T-cell (primary cell): ENCODE measurements at regions not wholly inside any gene's neighbourhood (a gene's known extent, or its start where the extent isn't known, plus 50 kb on each side); places are given as distances from the start of the nearest gene placed in this dataset.

ENCODE experiments used
- ATAC-seq, 4 experiments: fragments of 200-7000 bp in 3 of 4; fragments of 150-1000 bp in 1 of 4; cut with Tn5 transposase; replicated peaks in 1 of 4; 1 replicate in 3 of 4; 2 replicates in 1 of 4; pipeline ENCODE4 v1.10.0; 2021; ENCODE audit warnings: moderate library complexity in 3 of 4, mild to moderate bottlenecking in 2 of 4, moderate number of reproducible peaks in 1 of 4
- CTCF ChIA-PET, 2 donors: fragments of 300-600 bp; sonication (Branson Sonifier 250); formaldehyde crosslinking; loops; one replicate each; lab custom pipeline; 2022; ENCODE audit warnings: antibody characterized with exemption in 2 of 2; lab: Charles Lee
- POLR2A ChIA-PET, 2 donors: fragments of 300-600 bp; sonication (Branson Sonifier 250); formaldehyde crosslinking; loops; one replicate each; lab custom pipeline; 2022; ENCODE audit warnings: antibody characterized with exemption in 2 of 2; lab: Charles Lee
- DNase-seq, 35 experiments: peaks; one replicate each; pipeline versions ENCODE4 v3.0.0 to v3.0.0-alpha.2; 2013 to 2023
- H3K27ac ChIP-seq: one replicate; pipeline ENCODE4 v1.5.1; 2013; ENCODE audit warnings: low read length
- H3K27me3 ChIP-seq, 2 experiments: replicated peaks in 1 of 2; 1 replicate in 1 of 2; 2 replicates in 1 of 2; pipeline versions ENCODE4 v1.6.1 to v1.7.0; 2013; ENCODE audit warnings: low read length in 1 of 2, mixed read lengths in 1 of 2; ENCODE audit not compliant: control insufficient read depth in 2 of 2, insufficient read depth in 2 of 2; ENCODE audit errors: extremely low read depth in 1 of 2
- H3K36me3 ChIP-seq, 2 donors: 1 replicate in 1 of 2; 2 replicates in 1 of 2; pipeline versions ENCODE4 v1.6.1 to v1.7.0; 2013; ENCODE audit warnings: low read length in 1 of 2; ENCODE audit not compliant: control insufficient read depth in 2 of 2, insufficient read depth in 1 of 2; ENCODE audit errors: extremely low read depth in 1 of 2
- H3K4me1 ChIP-seq, 2 experiments: 1 replicate in 1 of 2; 2 replicates in 1 of 2; pipeline versions ENCODE4 v1.6.1 to v1.7.0; 2013; ENCODE audit warnings: low read length in 2 of 2, mixed read lengths in 1 of 2; ENCODE audit not compliant: insufficient read depth in 2 of 2, control insufficient read depth in 1 of 2; ENCODE audit errors: extremely low read depth in 1 of 2
- H3K4me3 ChIP-seq, 2 donors: 1 replicate in 1 of 2; 2 replicates in 1 of 2; pipeline versions ENCODE4 v1.5.1 to v1.7.0; 2013; ENCODE audit warnings: mild to moderate bottlenecking in 2 of 2, low read length in 1 of 2, moderate library complexity in 1 of 2; ENCODE audit not compliant: control insufficient read depth in 1 of 2; ENCODE audit errors: extremely low read depth in 1 of 2
- H3K9me3 ChIP-seq: 2 replicates; pipeline ENCODE4 v1.7.0; 2013
- H3K27ac Mint-ChIP-seq, 2 donors: one replicate each; pipeline ENCODE4 v1.8.0; 2020 to 2021; ENCODE audit warnings: mild to moderate bottlenecking in 2 of 2, mixed read lengths in 2 of 2
- H3K27me3 Mint-ChIP-seq, 2 donors: one replicate each; pipeline ENCODE4 v1.8.0; 2021 to 2022; ENCODE audit warnings: mixed read lengths in 2 of 2
- H3K36me3 Mint-ChIP-seq: one replicate; pipeline ENCODE4 v1.8.0; 2021; ENCODE audit warnings: mixed read lengths
- H3K4me1 Mint-ChIP-seq, 3 donors: one replicate each; pipeline ENCODE4 v1.8.0; 2020 to 2022; ENCODE audit warnings: mixed read lengths in 3 of 3, mild to moderate bottlenecking in 1 of 3
- H3K4me3 Mint-ChIP-seq, 3 donors: one replicate each; pipeline ENCODE4 v1.8.0; 2020 to 2022; ENCODE audit warnings: mild to moderate bottlenecking in 3 of 3, mixed read lengths in 3 of 3, moderate library complexity in 3 of 3
- H3K9me3 Mint-ChIP-seq, 3 donors: one replicate each; pipeline ENCODE4 v1.8.0; 2020 to 2022; ENCODE audit warnings: mixed read lengths in 3 of 3
- WGBS: methylation state at CpG from one replicate; pipeline ENCODE4 v1.1.5; 2013; ENCODE audit warnings: missing lambda C conversion rate; ENCODE audit not compliant: insufficient coverage; 5-methylcytosine and 5-hydroxymethylcytosine counted together

GRCh38 chr1:81414488-81415015 is 386.2 kb upstream of the ADGRL2 start:
- peak in 1 of 35 experiments; percentile 3 for DNase-seq
- Histone ChIP-seq H3K36me3 (no peaks in the 10 kb centered on the region), H3K27ac (no peak overlapping the region), H3K4me3 (no peak overlapping the region), H3K4me1 (no peaks in the 10 kb centered on the region), H3K27me3 (no peaks in the 10 kb centered on the region), H3K9me3 (no peaks in the 10 kb centered on the region)
- WGBS, result 14% methylated on average over 8 of the region's 10 CpGs
- H3K27me3 Mint-ChIP-seq, result no peaks in the 10 kb centered on the region
- no peak overlapping the region for H3K27ac Mint-ChIP-seq
- no peaks in the 10 kb centered on the region for H3K36me3 Mint-ChIP-seq
- CTCF ChIA-PET, result no interaction called here
- H3K4me1 Mint-ChIP-seq, result no peaks in the 10 kb centered on the region
- ATAC-seq, result no peak
- H3K4me3 Mint-ChIP-seq, result no peak overlapping the region
- peaks cover 0 to 4% (median 3%) of the 10 kb centered on the region in 3 donors for H3K9me3 Mint-ChIP-seq
- POLR2A ChIA-PET, result interaction anchor here in 1 of 2 donors (0.6 kb wide), 1 partner anchor 559 kb away, joined by 4 read pairs; no protein-coding TSS in a partner anchor

- POLR2A ChIA-PET, result no interaction called here
- Histone ChIP-seq H3K9me3 (no peaks in the 10 kb centered on the region), H3K27ac (no peak overlapping the region), H3K4me3 (no peak overlapping the region), H3K4me1 (peaks cover 0 to 3% of the 10 kb centered on the region in 2 experiments), H3K36me3 (no peaks in the 10 kb centered on the region), H3K27me3 (no peaks in the 10 kb centered on the region)
- Mint-ChIP-seq H3K4me1 (no peaks in the 10 kb centered on the region), H3K27ac (no peak overlapping the region), H3K36me3 (no peaks in the 10 kb centered on the region), H3K9me3 (peaks cover 0 to 4% (median 3%) of the 10 kb centered on the region in 3 donors), H3K27me3 (no peaks in the 10 kb centered on the region), H3K4me3 (no peak overlapping the region)
- DNase-seq, result no peak
- WGBS, result 83% methylated on average over 2 of the region's 4 CpGs
- ATAC-seq, result no peak
- CTCF ChIA-PET, result interaction anchor here in 1 of 2 donors (0.5 kb wide), 1 partner anchor 404 kb away, joined by 3 read pairs; no protein-coding TSS in a partner anchor
Measured at GRCh38 chr1:81412954-81413353, 387.8 kb upstream of the ADGRL2 start.

GRCh38 chr1:81410941-81411340 is 389.8 kb upstream of the ADGRL2 start:
- CTCF ChIA-PET, result interaction anchor here in 1 of 2 donors (1.2 kb wide), 1 partner anchor 10 kb away, joined by 3 read pairs; no protein-coding TSS in a partner anchor

GRCh38 chr1:81410351-81410750 is 390.4 kb upstream of the ADGRL2 start:
- H3K4me3 ChIP-seq, result no peak overlapping the region
- H3K9me3 ChIP-seq, result no peaks in the 10 kb centered on the region
- no peak overlapping the region for H3K27ac ChIP-seq
- Mint-ChIP-seq H3K36me3 (no peaks in the 10 kb centered on the region), H3K4me1 (no peaks in the 10 kb centered on the region), H3K4me3 (no peak overlapping the region), H3K27ac (no peak overlapping the region), H3K27me3 (no peaks in the 10 kb centered on the region), H3K9me3 (peaks cover 3 to 4% (median 3%) of the 10 kb centered on the region in 3 donors)
- DNase-seq (no peak), ATAC-seq (no peak)
- ChIA-PET POLR2A (interaction anchor here in 1 of 2 donors (0.6 kb wide), 1 partner anchor 148 kb away, joined by 3 read pairs; no protein-coding TSS in a partner anchor), CTCF (interaction anchor here in 1 of 2 donors (1.2 kb wide), 1 partner anchor 9 kb away, joined by 3 read pairs; no protein-coding TSS in a partner anchor)
- no peaks in the 10 kb centered on the region for H3K36me3 ChIP-seq
- WGBS, result 60% methylated on average over 1 of the region's 1 CpG
- H3K27me3 ChIP-seq, result no peaks in the 10 kb centered on the region
- peaks cover 0 to 11% of the 10 kb centered on the region in 2 experiments for H3K4me1 ChIP-seq

More at GRCh38 chr1:81410941-81411340, 389.8 kb upstream of the ADGRL2 start:
- POLR2A ChIA-PET, result no interaction called here
- H3K4me1 Mint-ChIP-seq, result no peaks in the 10 kb centered on the region
- H3K27me3 Mint-ChIP-seq, result no peaks in the 10 kb centered on the region
- Histone ChIP-seq H3K4me3 (no peak overlapping the region), H3K27me3 (no peaks in the 10 kb centered on the region), H3K9me3 (no peaks in the 10 kb centered on the region), H3K4me1 (peaks cover 0 to 11% of the 10 kb centered on the region in 2 experiments), H3K27ac (no peak overlapping the region), H3K36me3 (no peaks in the 10 kb centered on the region)
- ATAC-seq (no peak), DNase-seq (no peak)
- no CpG with 5 or more reads among the region's 3 CpGs for WGBS
- H3K27ac Mint-ChIP-seq, result no peak overlapping the region
- H3K9me3 Mint-ChIP-seq, result peaks cover 3 to 4% (median 3%) of the 10 kb centered on the region in 3 donors
- H3K4me3 Mint-ChIP-seq, result no peak overlapping the region
- H3K36me3 Mint-ChIP-seq, result no peaks in the 10 kb centered on the region

GRCh38 chr1:81409780-81410274 is 390.9 kb upstream of the ADGRL2 start:
- Histone ChIP-seq H3K4me3 (no peak overlapping the region), H3K36me3 (no peaks in the 10 kb centered on the region), H3K27me3 (no peaks in the 10 kb centered on the region), H3K9me3 (no peaks in the 10 kb centered on the region), H3K27ac (no peak overlapping the region), H3K4me1 (peaks cover 0 to 11% of the 10 kb centered on the region in 2 experiments)
- DNase-seq, result no peak
- Mint-ChIP-seq H3K4me1 (no peaks in the 10 kb centered on the region), H3K27me3 (no peaks in the 10 kb centered on the region), H3K4me3 (no peak overlapping the region), H3K9me3 (peaks cover 3% of the 10 kb centered on the region in 3 donors), H3K36me3 (no peaks in the 10 kb centered on the region), H3K27ac (no peak overlapping the region)
- ChIA-PET POLR2A (interaction anchor here in 1 of 2 donors (0.6 kb wide), 1 partner anchor 148 kb away, joined by 3 read pairs; no protein-coding TSS in a partner anchor), CTCF (interaction anchor here in 1 of 2 donors (1.2 kb wide), 1 partner anchor 9 kb away, joined by 3 read pairs; no protein-coding TSS in a partner anchor)
- no CpG with 5 or more reads among the region's 3 CpGs for WGBS
- ATAC-seq, result no peak

GRCh38 chr1:81409262-81409661 is 391.5 kb upstream of the ADGRL2 start:
- H3K36me3 ChIP-seq, result no peaks in the 10 kb centered on the region
- Mint-ChIP-seq H3K27ac (no peak overlapping the region), H3K4me1 (no peaks in the 10 kb centered on the region), H3K9me3 (peaks cover 2 to 3% (median 3%) of the 10 kb centered on the region in 3 donors), H3K27me3 (no peaks in the 10 kb centered on the region), H3K36me3 (no peaks in the 10 kb centered on the region), H3K4me3 (no peak overlapping the region)
- H3K27ac ChIP-seq, result no peak overlapping the region
- ChIA-PET POLR2A (no interaction called here), CTCF (no interaction called here)
- DNase-seq (no peak), ATAC-seq (no peak)
- H3K27me3 ChIP-seq, result no peaks in the 10 kb centered on the region
- H3K4me1 ChIP-seq, result peaks cover 0 to 11% of the 10 kb centered on the region in 2 experiments
- no peaks in the 10 kb centered on the region for H3K9me3 ChIP-seq
- H3K4me3 ChIP-seq, result no peak overlapping the region
